GM12801 (cell line): ENCODE measurements at regions not wholly inside any gene's neighbourhood (a gene's known extent, or its start where the extent isn't known, plus 50 kb on each side); places are given as distances from the start of the nearest gene placed in this dataset.

Experiments used
- CTCF ChIP-seq: IDR thresholded peaks from one replicate; pipeline ENCODE4 v1.5.1; 2011; ENCODE audit warnings: control low read depth; ENCODE audit not compliant: insufficient read length; ENCODE audit errors: extremely low read depth

GRCh38 chr12:38153737-38154061 lies 162.9 kb upstream of the ALG10B start:
- no peak for TF ChIP-seq CTCF

DNA sequence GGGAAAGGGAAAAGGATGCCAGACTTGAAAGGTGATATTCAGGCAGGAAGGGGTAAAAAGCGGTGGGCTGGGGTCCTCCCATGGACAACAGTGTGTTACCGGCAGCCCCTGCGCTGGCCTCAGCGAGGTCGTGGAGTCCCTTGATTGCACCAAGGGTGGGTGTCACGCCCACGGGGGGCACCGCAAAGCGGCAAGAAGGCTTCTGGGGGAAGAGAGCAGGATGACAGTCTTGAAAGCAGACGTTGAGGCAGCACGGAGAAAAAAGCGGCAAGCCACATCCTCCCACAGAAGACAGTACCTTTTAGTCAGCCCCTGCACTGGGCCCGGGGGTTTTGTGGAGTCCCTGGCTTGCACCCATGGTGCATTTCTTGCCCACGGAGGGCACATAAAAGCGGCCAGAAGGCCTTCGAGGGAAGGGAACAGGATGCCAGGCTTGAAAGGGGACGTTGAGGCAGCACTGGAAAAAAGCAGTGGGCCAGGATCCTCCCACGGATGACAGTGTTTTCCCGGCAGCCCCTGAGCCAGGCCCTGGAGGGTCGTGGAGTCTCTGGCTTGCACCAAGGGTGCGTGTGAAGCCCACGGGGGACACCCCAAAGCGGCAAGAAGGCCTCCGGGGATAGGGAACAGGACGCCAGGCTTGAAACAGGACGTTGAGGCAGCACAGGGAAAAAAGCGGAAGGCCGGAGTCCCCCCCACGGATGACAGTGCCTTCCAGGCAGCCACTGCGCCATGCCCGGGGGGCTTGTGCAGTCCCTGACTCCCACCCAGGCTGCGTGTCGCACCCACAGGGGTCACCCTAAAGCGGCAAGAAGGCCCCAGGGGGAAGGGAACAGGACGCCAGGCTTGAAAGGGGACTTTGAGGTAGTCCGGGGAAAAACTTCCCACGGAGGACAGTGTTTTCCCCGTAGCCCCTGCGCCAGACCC lies 162.2 kb upstream of the ALG10B start:
- no peak for TF ChIP-seq CTCF

DNA sequence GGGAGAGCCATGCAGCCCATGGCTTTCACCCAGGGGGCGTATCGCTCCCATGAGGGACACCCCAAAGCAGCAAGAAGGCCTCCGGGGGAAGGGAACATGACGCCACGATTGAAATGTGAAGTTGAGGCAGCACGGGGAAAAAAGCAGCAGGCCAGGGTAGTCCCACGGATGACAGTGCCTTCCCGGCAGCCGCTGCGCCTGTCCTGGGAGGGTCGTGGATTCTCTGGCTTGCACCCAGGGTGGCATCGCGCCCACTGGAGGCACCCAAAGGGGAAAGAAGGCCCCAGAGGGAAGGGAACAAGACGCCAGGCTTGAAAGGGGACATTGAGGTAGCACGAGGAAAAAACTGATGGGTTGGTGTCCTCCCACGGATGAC lies 161.6 kb upstream of the ALG10B start:
- no peak for TF ChIP-seq CTCF

DNA sequence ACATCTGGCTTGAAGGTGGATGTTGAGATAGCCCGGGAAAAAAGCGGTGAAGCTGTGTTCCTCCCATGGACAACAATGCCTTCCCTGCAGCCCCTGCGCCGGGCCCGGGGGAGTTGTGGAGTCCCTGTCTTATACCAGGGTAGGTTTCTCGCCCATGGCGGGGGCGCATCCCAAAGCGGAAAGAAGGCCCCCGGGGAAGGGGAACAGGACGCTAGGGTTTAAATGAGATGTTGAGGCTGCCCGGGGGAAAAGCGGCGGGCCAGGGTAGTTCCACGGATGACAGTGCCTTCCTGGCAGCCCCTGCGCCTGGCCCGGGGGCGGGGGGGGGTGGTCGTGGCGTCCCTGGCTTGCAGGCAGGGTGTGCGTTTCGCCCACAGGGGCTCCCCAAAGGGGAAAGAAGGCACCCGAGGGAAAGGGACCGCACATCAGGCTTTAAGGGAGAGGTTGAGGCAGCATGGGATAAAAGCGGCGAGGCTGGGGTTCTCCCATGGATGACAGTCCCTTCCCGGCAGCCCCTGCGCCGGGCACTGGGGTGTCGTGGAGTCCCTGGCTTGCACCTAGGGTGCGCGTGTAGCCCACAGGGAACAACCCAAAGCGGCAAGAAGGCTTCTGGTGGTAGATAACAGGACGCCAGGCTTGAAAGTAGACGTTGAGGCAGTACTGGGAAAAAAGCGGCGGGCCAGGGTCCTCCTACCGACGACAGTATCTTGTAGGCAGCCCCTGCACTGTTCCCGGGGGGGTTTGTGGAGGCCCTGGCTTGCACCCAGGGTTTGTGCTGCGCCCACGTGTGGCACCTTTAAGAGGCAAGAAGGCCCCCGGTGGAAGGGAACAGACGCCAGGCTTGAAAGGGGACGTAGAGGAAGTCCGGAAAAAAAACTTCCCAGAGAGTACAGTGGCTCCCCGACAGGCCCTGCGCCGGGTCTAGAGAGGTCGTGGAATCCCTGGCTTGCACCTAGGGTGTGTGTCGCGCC lies 160.8 kb upstream of the ALG10B start:
- TF ChIP-seq CTCF: no peak

DNA sequence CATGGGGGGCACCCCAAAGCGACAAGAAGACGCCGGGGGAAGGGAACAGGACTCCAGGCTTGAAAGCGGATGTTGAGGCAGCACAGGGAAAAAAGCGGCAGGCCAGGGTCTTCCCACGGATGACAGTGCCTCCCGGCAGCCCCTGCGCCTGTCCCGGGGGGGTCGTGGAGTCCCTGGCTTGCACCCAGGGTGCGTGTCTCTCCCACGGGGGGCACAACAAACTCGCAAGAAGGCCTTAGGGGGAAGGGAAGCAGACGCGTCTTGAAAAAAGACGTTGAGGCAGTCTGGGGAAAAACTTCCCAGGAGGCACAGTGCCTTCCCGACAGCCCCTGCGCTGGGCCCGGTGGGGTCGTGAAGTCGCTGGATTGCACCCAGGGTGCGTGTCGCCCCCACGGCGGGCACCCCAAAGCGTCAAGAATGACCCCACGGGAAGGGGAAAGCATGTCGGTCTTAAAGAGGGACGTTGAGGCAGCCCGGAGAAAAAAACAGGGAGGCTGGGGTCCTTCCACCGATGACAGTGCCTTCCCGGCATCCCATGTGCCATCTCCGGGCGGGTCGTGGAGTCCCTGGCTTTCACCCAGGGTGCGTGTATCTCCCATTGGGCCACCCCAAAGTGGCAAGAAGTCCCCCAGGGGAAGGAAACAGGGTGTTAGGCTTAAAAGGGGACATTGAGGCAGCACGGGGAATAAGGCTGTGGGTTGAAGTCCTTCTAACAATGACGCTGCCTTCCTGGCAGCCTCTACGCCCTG lies 159.9 kb upstream of the ALG10B start:
- no peak for TF ChIP-seq CTCF

- TF ChIP-seq CTCF: no peak
Observed at GRCh38 chr12:38157274-38157932, 159.2 kb upstream of the ALG10B start.
